Fibroblast of lung (primary cell): ENCODE measurements at regions not wholly inside any gene's neighbourhood (a gene's known extent, or its start where the extent isn't known, plus 50 kb on each side); places are given as distances from the start of the nearest gene placed in this dataset.

Source experiments
- DNase-seq, 2 donors: peaks; one replicate each; pipeline versions ENCODE4 v3.0.0 to v3.0.0-alpha.2; 2010; ENCODE audit warnings: low read depth in 2 of 2
- H2AFZ ChIP-seq: 2 replicates; pipeline ENCODE4 v1.5.1; 2012; ENCODE audit warnings: low read length, control low read depth, inconsistent platforms
- H3K27ac ChIP-seq: 2 replicates; pipeline ENCODE4 v1.5.1; 2011; ENCODE audit warnings: low read length, control low read depth; ENCODE audit not compliant: insufficient read depth
- H3K27me3 ChIP-seq: 2 replicates; pipeline ENCODE4 v1.5.1; 2011; ENCODE audit warnings: mild to moderate bottlenecking, low read length; ENCODE audit not compliant: control insufficient read depth, insufficient read depth
- H3K36me3 ChIP-seq: 2 replicates; pipeline ENCODE4 v1.5.1; 2011; ENCODE audit warnings: low read length; ENCODE audit not compliant: control insufficient read depth, insufficient read depth
- H3K4me1 ChIP-seq: 2 replicates; pipeline ENCODE4 v1.5.1; 2011; ENCODE audit warnings: low read length; ENCODE audit not compliant: control insufficient read depth, insufficient read depth; ENCODE audit errors: extremely low read depth
- H3K4me2 ChIP-seq: 2 replicates; pipeline ENCODE4 v1.5.1; 2011; ENCODE audit warnings: low read length, control low read depth; ENCODE audit not compliant: insufficient read depth; ENCODE audit errors: extremely low read depth
- H3K4me3 ChIP-seq, 4 experiments: fragments of 200-600 bp in 1 of 4; sonication (generic) in 1 of 4; replicated peaks in 1 of 4; 2 replicates each; pipeline ENCODE4 v1.5.1; 2011 to 2016; ENCODE audit warnings: low read length in 4 of 4, low read depth in 3 of 4, mild to moderate bottlenecking in 3 of 4, control low read depth in 2 of 4, inconsistent platforms in 1 of 4, mixed read lengths in 1 of 4; ENCODE audit not compliant: insufficient read depth in 1 of 4; ENCODE audit errors: control extremely low read depth in 1 of 4
- H3K79me2 ChIP-seq: 2 replicates; pipeline ENCODE4 v1.5.1; 2012; ENCODE audit warnings: mild to moderate bottlenecking, low read length, inconsistent platforms; ENCODE audit not compliant: control insufficient read depth, insufficient read depth
- H3K9ac ChIP-seq: 2 replicates; pipeline ENCODE4 v1.5.1; 2011; ENCODE audit warnings: mild to moderate bottlenecking, low read length, control low read depth; ENCODE audit not compliant: insufficient read depth
- H3K9me3 ChIP-seq: 2 replicates; pipeline ENCODE4 v1.5.1; 2012; ENCODE audit warnings: low read depth, low read length; ENCODE audit not compliant: control insufficient read depth, insufficient read depth
- H4K20me1 ChIP-seq: 2 replicates; pipeline ENCODE4 v1.5.1; 2011; ENCODE audit warnings: low read length; ENCODE audit not compliant: control insufficient read depth, insufficient read depth; ENCODE audit errors: extremely low read depth
- CTCF ChIP-seq, 2 donors: IDR thresholded peaks in 1 of 2; conservative IDR thresholded peaks in 1 of 2; 1 replicate in 1 of 2; 2 replicates in 1 of 2; pipeline ENCODE4 v1.5.1; 2011 to 2012; ENCODE audit warnings: low read length in 2 of 2, control low read depth in 1 of 2, inconsistent platforms in 1 of 2, low read depth in 1 of 2, mild to moderate bottlenecking in 1 of 2
- EZH2 ChIP-seq: IDR thresholded peaks from 2 replicates; pipeline ENCODE4 v1.5.1; 2012; ENCODE audit warnings: low read length, control low read depth, mild to moderate bottlenecking; ENCODE audit errors: missing control alignments

GRCh38 chr7:42677751-42678699 lies 233.8 kb downstream of the C7orf25 start:
- Histone ChIP-seq H2AFZ (no peak overlapping the region), H3K27me3 (no peaks in the 10 kb centered on the region), H3K27ac (no peak overlapping the region), H3K9me3 (no peaks in the 10 kb centered on the region), H3K4me2 (peak overlapping the region; percentile 52), H3K4me1 (peaks cover 9% of the 10 kb centered on the region), H3K9ac (no peak overlapping the region), H3K79me2 (no peaks in the 10 kb centered on the region), H3K4me3 (no peak overlapping the region), H3K36me3 (no peaks in the 10 kb centered on the region), H4K20me1 (no peaks in the 10 kb centered on the region)
- peak; percentile 91 to 96 for DNase-seq
- TF ChIP-seq EZH2 (no peak), CTCF (conservative IDR thresholded peaks at IDR 0.05 in 1 of 2, IDR thresholded peaks at IDR 0.05 in 1 of 2; ENCODE audit: low read depth in 1 of 2, low read length in 2 of 2) (no peak)

GRCh38 chr7:42674541-42674940 lies 237.3 kb downstream of the C7orf25 start:
- no peak overlapping the region for H3K27ac ChIP-seq
- H2AFZ ChIP-seq: no peak overlapping the region
- no peaks in the 10 kb centered on the region for H3K9me3 ChIP-seq
- DNase-seq: no peak
- no peaks in the 10 kb centered on the region for H3K36me3 ChIP-seq
- H3K79me2 ChIP-seq: no peaks in the 10 kb centered on the region
- H3K27me3 ChIP-seq: no peaks in the 10 kb centered on the region
- H4K20me1 ChIP-seq: no peaks in the 10 kb centered on the region
- no peak overlapping the region for H3K9ac ChIP-seq
- peaks cover 9% of the 10 kb centered on the region for H3K4me1 ChIP-seq
- H3K4me3 ChIP-seq: no peak overlapping the region
- TF ChIP-seq CTCF (conservative IDR thresholded peaks at IDR 0.05 in 1 of 2, IDR thresholded peaks at IDR 0.05 in 1 of 2; ENCODE audit: low read depth in 1 of 2, low read length in 2 of 2) (no peak), EZH2 (no peak)
- no peak overlapping the region for H3K4me2 ChIP-seq

GRCh38 chr7:42673951-42674350 lies 237.9 kb downstream of the C7orf25 start:
- H3K79me2 ChIP-seq: no peaks in the 10 kb centered on the region
- H3K36me3 ChIP-seq: no peaks in the 10 kb centered on the region
- no peak for DNase-seq
- H3K4me1 ChIP-seq: peaks cover 9% of the 10 kb centered on the region
- TF ChIP-seq CTCF (conservative IDR thresholded peaks at IDR 0.05 in 1 of 2, IDR thresholded peaks at IDR 0.05 in 1 of 2; ENCODE audit: low read depth in 1 of 2, low read length in 2 of 2) (no peak), EZH2 (no peak)
- H3K4me3 ChIP-seq: no peak overlapping the region
- no peaks in the 10 kb centered on the region for H3K27me3 ChIP-seq
- H2AFZ ChIP-seq: no peak overlapping the region
- no peaks in the 10 kb centered on the region for H3K9me3 ChIP-seq
- H3K27ac ChIP-seq: no peak overlapping the region
- H3K9ac ChIP-seq: no peak overlapping the region
- no peak overlapping the region for H3K4me2 ChIP-seq
- no peaks in the 10 kb centered on the region for H4K20me1 ChIP-seq
